Spinal cord (tissue), 1 donor: ENCODE measurements at regions not wholly inside any gene's neighbourhood (a gene's known extent, or its start where the extent isn't known, plus 50 kb on each side); places are given as distances from the start of the nearest gene placed in this dataset. TPM values are rescaled to one million over a fixed set of nuclear protein-coding genes. Genes with fewer than 3 reads are reported as not detected.

Experiments used
- small RNA-seq: library from RNA; depleted of rRNA; stranded (forward); fragments of <200 nt; gene quantifications from one replicate; pipeline ENCODE3, GENCODE V24; 2014; ENCODE audit warnings: low replicate concordance

Small RNAs in the stretch of these regions (small RNA-seq; reads per million reads assigned to genes)
- gene AC068138.1 (not detected), gene MIR5702 (not detected)
